Psoas muscle (tissue), 7 donors: ENCODE measurements at regions not wholly inside any gene's neighbourhood (a gene's known extent, or its start where the extent isn't known, plus 50 kb on each side); places are given as distances from the start of the nearest gene placed in this dataset.

Source experiments
- ATAC-seq, 4 donors: fragments of 200-7000 bp; cut with Tn5 transposase; one replicate each; pipeline ENCODE4 v1.9.1; 2020; ENCODE audit warnings: moderate library complexity in 3 of 4, mild to moderate bottlenecking in 2 of 4
- DNase-seq, 2 donors: peaks; one replicate each; pipeline ENCODE4 v3.0.0-alpha.2; 2020
- H3K27ac ChIP-seq: fragments of 200-600 bp; one replicate; pipeline ENCODE4 v1.8.0; 2022
- H3K27me3 ChIP-seq, 3 donors: fragments of 200-600 bp in 1 of 3; one replicate each; pipeline versions ENCODE4 v1.6.1 to v1.8.0; 2013 to 2022; ENCODE audit warnings: low read length in 2 of 3, mild to moderate bottlenecking in 2 of 3, moderate library complexity in 1 of 3; ENCODE audit not compliant: insufficient read depth in 3 of 3
- H3K36me3 ChIP-seq, 2 donors: fragments of 200-600 bp in 1 of 2; one replicate each; pipeline versions ENCODE4 v1.6.1 to v1.8.0; 2013 to 2022; ENCODE audit warnings: low read depth in 1 of 2, mild to moderate bottlenecking in 1 of 2, moderate library complexity in 1 of 2; ENCODE audit not compliant: insufficient read depth in 1 of 2
- H3K4me1 ChIP-seq: fragments of 200-600 bp; one replicate; pipeline ENCODE4 v1.8.0; 2022
- H3K4me3 ChIP-seq: fragments of 200-600 bp; one replicate; pipeline ENCODE4 v1.8.0; 2022; ENCODE audit warnings: mild to moderate bottlenecking
- H3K9me3 ChIP-seq: fragments of 200-600 bp; one replicate; pipeline ENCODE4 v1.8.0; 2022
- WGBS, 3 donors: extraction: QIAGEN DNeasy Blood & Tissue Kit; methylation state at CpG; one replicate each; pipeline versions ENCODE4 v1.1.6 to v1.1.7; 2013; 5-methylcytosine and 5-hydroxymethylcytosine counted together
- intact Hi-C, 2 donors: fragments of 100-400 bp; cut with DNase I; formaldehyde crosslinking; loops; one replicate each; pipeline versions ENCODE4 v1.11.0 to v1.14.2; 2022
- TF ChIP-seq, protein P1 (sequence below): fragments of 200-600 bp; IDR thresholded peaks from one replicate; pipeline ENCODE4 v1.8.0; 2022; ENCODE audit warnings: antibody characterized with exemption
- donor health status: healthy with polysubstance abuse.
- donor health status: DM: no; HTN: no; CAD: no; lungs with moderate emphysema.
- donor health status: Bipolar disorder and iron deficiency.
- donor health status: healthy.
- donor health status: DM: yes; HTN: yes; CAD: no.
- donor health status: DM: no; HTN: no; CAD: no.
- donor health status: DM: yes; HTN: yes; CAD: no.

GRCh38 chr5:124634228-124634739 is 112.2 kb downstream of the ZNF608 start:
- no peaks in the 10 kb centered on the region for H3K9me3 ChIP-seq
- WGBS, 3 donors, result 12 to 17% (median 13%) methylated on average over 1 of the region's 1 CpG
- no peak overlapping the region for H3K27ac ChIP-seq
- H3K4me3 ChIP-seq, result no peak overlapping the region
- no peak for DNase-seq
- no peaks in the 10 kb centered on the region for H3K27me3 ChIP-seq
- TF ChIP-seq, protein P1, sequence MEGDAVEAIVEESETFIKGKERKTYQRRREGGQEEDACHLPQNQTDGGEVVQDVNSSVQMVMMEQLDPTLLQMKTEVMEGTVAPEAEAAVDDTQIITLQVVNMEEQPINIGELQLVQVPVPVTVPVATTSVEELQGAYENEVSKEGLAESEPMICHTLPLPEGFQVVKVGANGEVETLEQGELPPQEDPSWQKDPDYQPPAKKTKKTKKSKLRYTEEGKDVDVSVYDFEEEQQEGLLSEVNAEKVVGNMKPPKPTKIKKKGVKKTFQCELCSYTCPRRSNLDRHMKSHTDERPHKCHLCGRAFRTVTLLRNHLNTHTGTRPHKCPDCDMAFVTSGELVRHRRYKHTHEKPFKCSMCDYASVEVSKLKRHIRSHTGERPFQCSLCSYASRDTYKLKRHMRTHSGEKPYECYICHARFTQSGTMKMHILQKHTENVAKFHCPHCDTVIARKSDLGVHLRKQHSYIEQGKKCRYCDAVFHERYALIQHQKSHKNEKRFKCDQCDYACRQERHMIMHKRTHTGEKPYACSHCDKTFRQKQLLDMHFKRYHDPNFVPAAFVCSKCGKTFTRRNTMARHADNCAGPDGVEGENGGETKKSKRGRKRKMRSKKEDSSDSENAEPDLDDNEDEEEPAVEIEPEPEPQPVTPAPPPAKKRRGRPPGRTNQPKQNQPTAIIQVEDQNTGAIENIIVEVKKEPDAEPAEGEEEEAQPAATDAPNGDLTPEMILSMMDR, result no peak
- intact Hi-C loops, result no loop called here
- peaks cover 10% of the 10 kb centered on the region for H3K4me1 ChIP-seq
- H3K36me3 ChIP-seq, result peaks cover 0 to 8% of the 10 kb centered on the region in 2 donors
- ATAC-seq, result no peak

- H3K27ac ChIP-seq, result no peak overlapping the region
- no peaks in the 10 kb centered on the region for H3K27me3 ChIP-seq
- no peaks in the 10 kb centered on the region for H3K9me3 ChIP-seq
- H3K36me3 ChIP-seq, result no peaks in the 10 kb centered on the region
- intact Hi-C loops, result no loop called here
- TF ChIP-seq, protein P1, result no peak
- no peak overlapping the region for H3K4me3 ChIP-seq
- no peak for DNase-seq
- no peak for ATAC-seq
- WGBS, 3 donors, result 85 to 92% (median 88%) methylated on average over 5 of the region's 5 CpGs
- H3K4me1 ChIP-seq, result peaks cover 10% of the 10 kb centered on the region
Observed at GRCh38 chr5:124633209-124633608, 113.2 kb downstream of the ZNF608 start.

DNA sequence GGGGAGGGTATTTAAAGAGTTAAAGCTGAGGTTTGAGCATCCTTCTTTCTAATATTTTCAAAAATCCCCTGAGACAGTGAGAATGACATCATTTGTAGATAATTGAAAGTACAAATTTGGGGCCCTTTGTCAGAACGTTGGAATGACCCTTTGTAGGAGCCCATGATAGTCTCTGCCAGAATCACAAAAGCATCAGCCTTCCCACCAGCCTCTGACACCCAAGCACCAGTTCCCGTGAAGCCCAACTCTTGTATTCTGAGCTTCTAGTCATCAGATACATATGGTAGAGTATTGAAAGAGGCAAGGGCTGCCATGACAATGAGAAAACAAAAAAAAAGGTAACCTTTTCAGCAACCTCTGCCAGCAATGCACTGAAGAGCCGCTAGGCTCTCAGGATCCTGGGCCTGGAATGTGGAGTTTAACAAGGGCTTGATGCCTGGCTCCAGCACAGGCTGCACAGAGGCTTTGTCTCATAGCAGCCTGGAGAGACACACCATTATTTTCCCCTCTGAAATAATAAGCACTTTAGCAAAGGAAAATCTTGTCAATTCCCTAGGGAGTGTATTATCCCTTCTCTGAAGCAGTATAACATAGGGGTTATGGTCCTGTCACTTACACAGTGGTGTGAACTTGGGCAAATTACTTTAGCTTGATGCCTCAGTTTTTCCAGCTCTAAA is 114.4 kb downstream of the ZNF608 start:
- DNase-seq, result no peak
- Histone ChIP-seq H3K9me3 (no peaks in the 10 kb centered on the region), H3K27ac (no peak overlapping the region), H3K4me1 (peaks cover 10% of the 10 kb centered on the region), H3K4me3 (no peak overlapping the region), H3K27me3 (no peaks in the 10 kb centered on the region), H3K36me3 (no peaks in the 10 kb centered on the region)
- intact Hi-C loops, result no loop called here
- no peak for ATAC-seq
- TF ChIP-seq, protein P1, result no peak
- 64 to 66% (median 65%) methylated on average over 3 of the region's 3 CpGs for WGBS, 3 donors

DNA sequence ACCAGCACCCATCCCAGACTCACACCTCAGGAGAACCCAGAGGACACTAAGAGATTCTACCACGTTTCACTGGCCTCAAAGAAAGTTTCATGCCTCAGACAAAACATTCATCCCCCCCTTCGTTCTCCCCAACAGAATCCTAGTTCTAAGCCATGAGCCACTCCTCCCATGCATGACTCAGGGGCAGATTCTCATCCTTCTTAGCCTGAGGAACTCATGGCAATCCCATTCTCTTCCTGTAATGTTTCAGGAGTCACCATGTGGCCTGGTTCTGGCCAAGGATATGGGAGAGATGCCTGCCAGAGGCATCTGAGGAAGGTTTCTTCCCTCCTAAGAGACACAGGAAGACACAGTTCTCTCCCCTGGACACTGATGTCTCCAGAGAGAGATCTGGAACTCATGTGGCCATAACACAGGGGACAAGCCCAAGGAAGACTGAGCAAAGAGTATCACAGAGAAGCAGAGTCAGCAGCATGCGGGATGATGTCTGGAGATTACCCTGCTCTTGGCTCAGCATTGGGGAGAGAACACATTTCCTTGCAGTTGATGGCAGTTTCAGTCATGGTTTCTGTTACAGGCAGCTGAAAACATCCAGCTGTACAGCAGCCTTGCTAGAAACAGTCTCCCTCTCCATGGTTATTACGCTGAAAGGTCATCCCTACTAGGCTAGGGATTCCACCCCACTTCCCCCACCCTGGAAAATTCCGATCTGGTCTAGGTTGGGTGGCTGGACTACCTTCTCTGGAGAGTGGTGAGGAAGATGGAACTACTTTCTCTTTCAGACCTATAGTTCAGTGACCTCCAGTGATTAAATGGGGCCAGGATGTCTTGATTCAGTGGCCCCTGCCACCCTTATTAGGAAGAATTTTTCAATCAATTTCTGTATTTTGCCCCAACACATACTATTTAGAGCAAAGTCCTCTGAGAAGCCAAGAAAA is 115.4 kb downstream of the ZNF608 start:
- intact Hi-C loops, result no loop called here
- Histone ChIP-seq H3K4me3 (no peak overlapping the region), H3K27ac (no peak overlapping the region), H3K36me3 (no peaks in the 10 kb centered on the region), H3K9me3 (no peaks in the 10 kb centered on the region), H3K27me3 (no peaks in the 10 kb centered on the region), H3K4me1 (peaks cover 10% of the 10 kb centered on the region)
- no peak for DNase-seq
- TF ChIP-seq, protein P1, result no peak
- WGBS, 3 donors, result 72 to 87% (median 80%) methylated on average over 5 of the region's 5 CpGs
- ATAC-seq, result no peak
